ENCODE measurements at regions not wholly inside any gene's neighbourhood (a gene's known extent, or its start where the extent isn't known, plus 50 kb on each side); places are given as distances from the start of the nearest gene placed in this dataset.
"Not testable (repeated sequence)": the region's sequence is repeated elsewhere in the genome, so short reads cannot be mapped to it uniquely, and the experiment has no call there.

- H3K4me1 ChIP-seq (ENCODE audit: control insufficient read depth in 1 of 2, insufficient read depth in 2 of 2, low read length in 2 of 2); H3K27ac ChIP-seq (ENCODE audit: low read depth in 1 of 2, low read length in 2 of 2); H3K4me3 ChIP-seq (ENCODE audit: low read length in 2 of 2); intact Hi-C loops (cut with DNase I); H3K9me3 ChIP-seq (ENCODE audit: control insufficient read depth, low read length); H3K27me3 ChIP-seq (ENCODE audit: control insufficient read depth in 1 of 2, insufficient read depth in 2 of 2, low read length in 1 of 2); H3K36me3 ChIP-seq (ENCODE audit: control insufficient read depth in 1 of 2, insufficient read depth in 2 of 2, low read length in 1 of 2); DNase-seq: not testable (repeated sequence)
- WGBS, 2 donors, result 75 to 77% methylated on average over 5 of the region's 5 CpGs
- ATAC-seq (ENCODE audit: low FRiP score), result peak; percentile 19
These were observed 109.8 kb upstream of the VKORC1L1 start for GRCh38 chr7:65763114-65763513.

DNA sequence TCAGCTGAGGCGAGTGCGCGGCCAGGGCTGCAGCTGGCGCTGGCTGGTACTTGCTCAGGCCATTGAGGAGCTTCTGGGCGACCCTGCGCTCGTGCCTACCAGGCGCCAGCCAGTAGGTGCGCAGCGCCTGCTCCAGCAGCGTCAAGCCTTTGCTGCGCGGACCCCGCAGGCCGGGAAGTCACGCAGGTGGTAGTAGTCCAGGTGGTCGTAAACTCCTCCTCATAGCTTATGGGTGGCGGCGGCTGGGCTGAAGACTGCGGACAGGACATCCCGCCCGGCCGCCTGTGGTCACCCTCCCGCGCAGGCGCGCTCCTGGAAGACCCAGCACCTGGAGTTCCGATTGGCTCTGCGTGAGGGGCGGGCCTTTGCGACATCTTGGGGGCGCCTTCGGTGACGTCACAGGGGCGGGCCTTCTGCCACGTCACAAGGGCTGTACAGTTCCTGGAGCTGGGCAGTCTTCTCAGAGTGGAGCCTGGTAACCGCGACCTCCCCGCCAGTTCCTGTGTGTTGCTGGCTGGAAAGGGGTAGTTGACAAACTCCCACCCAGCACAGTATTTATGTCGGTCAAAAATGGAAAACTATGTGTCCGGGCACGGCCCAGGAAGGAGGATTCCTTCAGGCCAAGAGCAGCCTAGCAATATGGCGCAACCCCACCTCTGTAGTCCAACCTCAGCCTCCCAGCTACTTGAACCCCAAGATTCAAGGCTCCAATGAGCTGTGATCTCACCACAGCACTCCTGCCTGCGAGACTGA lies 102.2 kb upstream of the VKORC1L1 start:
- DNase-seq (peak; percentile 98), ATAC-seq (ENCODE audit: low FRiP score) (peak; percentile 99)
- peak overlapping the region in 1 of 2 donors; percentile 97 for H3K27ac ChIP-seq (ENCODE audit: low read depth in 1 of 2, low read length in 2 of 2)
- WGBS, 2 donors, result 3 to 5% methylated on average over 41 to 44 of the region's 44 CpGs
- H3K4me3 ChIP-seq (ENCODE audit: low read length in 2 of 2), result peak overlapping the region; percentile 37 to 39
- H3K4me1 ChIP-seq (ENCODE audit: control insufficient read depth in 1 of 2, insufficient read depth in 2 of 2, low read length in 2 of 2); H3K27me3 ChIP-seq (ENCODE audit: control insufficient read depth in 1 of 2, insufficient read depth in 2 of 2, low read length in 1 of 2); H3K36me3 ChIP-seq (ENCODE audit: control insufficient read depth in 1 of 2, insufficient read depth in 2 of 2, low read length in 1 of 2); intact Hi-C loops (cut with DNase I); H3K9me3 ChIP-seq (ENCODE audit: control insufficient read depth, low read length): not testable (repeated sequence)

GRCh38 chr7:65771226-65771569 lies 101.7 kb upstream of the VKORC1L1 start:
- H3K4me3 ChIP-seq (ENCODE audit: low read length in 2 of 2), result peak overlapping the region in 1 of 2 donors; percentile 39
- intact Hi-C loops (cut with DNase I); H3K4me1 ChIP-seq (ENCODE audit: control insufficient read depth in 1 of 2, insufficient read depth in 2 of 2, low read length in 2 of 2); DNase-seq; H3K36me3 ChIP-seq (ENCODE audit: control insufficient read depth in 1 of 2, insufficient read depth in 2 of 2, low read length in 1 of 2); H3K9me3 ChIP-seq (ENCODE audit: control insufficient read depth, low read length); H3K27me3 ChIP-seq (ENCODE audit: control insufficient read depth in 1 of 2, insufficient read depth in 2 of 2, low read length in 1 of 2): not testable (repeated sequence)
- ATAC-seq (ENCODE audit: low FRiP score), result peak; percentile 3
- peak overlapping the region in 1 of 2 donors; percentile 97 for H3K27ac ChIP-seq (ENCODE audit: low read depth in 1 of 2, low read length in 2 of 2)
- 94 to 96% methylated on average over 17 of the region's 17 CpGs for WGBS, 2 donors

GRCh38 chr7:65776677-65777076 lies 96.2 kb upstream of the VKORC1L1 start:
- H3K4me1 ChIP-seq (ENCODE audit: control insufficient read depth in 1 of 2, insufficient read depth in 2 of 2, low read length in 2 of 2); H3K9me3 ChIP-seq (ENCODE audit: control insufficient read depth, low read length); intact Hi-C loops (cut with DNase I); H3K4me3 ChIP-seq (ENCODE audit: low read length in 2 of 2); H3K27me3 ChIP-seq (ENCODE audit: control insufficient read depth in 1 of 2, insufficient read depth in 2 of 2, low read length in 1 of 2); DNase-seq; H3K36me3 ChIP-seq (ENCODE audit: control insufficient read depth in 1 of 2, insufficient read depth in 2 of 2, low read length in 1 of 2); ATAC-seq (ENCODE audit: low FRiP score); H3K27ac ChIP-seq (ENCODE audit: low read depth in 1 of 2, low read length in 2 of 2): not testable (repeated sequence)
- WGBS, 2 donors, result 72 to 75% methylated on average over 5 to 6 of the region's 6 CpGs

- H3K4me1 ChIP-seq (ENCODE audit: control insufficient read depth in 1 of 2, insufficient read depth in 2 of 2, low read length in 2 of 2); H3K36me3 ChIP-seq (ENCODE audit: control insufficient read depth in 1 of 2, insufficient read depth in 2 of 2, low read length in 1 of 2); intact Hi-C loops (cut with DNase I); H3K4me3 ChIP-seq (ENCODE audit: low read length in 2 of 2); H3K27ac ChIP-seq (ENCODE audit: low read depth in 1 of 2, low read length in 2 of 2); H3K9me3 ChIP-seq (ENCODE audit: control insufficient read depth, low read length); DNase-seq; ATAC-seq (ENCODE audit: low FRiP score); H3K27me3 ChIP-seq (ENCODE audit: control insufficient read depth in 1 of 2, insufficient read depth in 2 of 2, low read length in 1 of 2): not testable (repeated sequence)
- 93 to 95% methylated on average over 5 of the region's 5 CpGs for WGBS, 2 donors
These were observed 82.9 kb upstream of the VKORC1L1 start for GRCh38 chr7:65789943-65790342.

- H3K27me3 ChIP-seq (ENCODE audit: control insufficient read depth in 1 of 2, insufficient read depth in 2 of 2, low read length in 1 of 2); H3K4me3 ChIP-seq (ENCODE audit: low read length in 2 of 2); H3K4me1 ChIP-seq (ENCODE audit: control insufficient read depth in 1 of 2, insufficient read depth in 2 of 2, low read length in 2 of 2); H3K9me3 ChIP-seq (ENCODE audit: control insufficient read depth, low read length); DNase-seq; H3K36me3 ChIP-seq (ENCODE audit: control insufficient read depth in 1 of 2, insufficient read depth in 2 of 2, low read length in 1 of 2); H3K27ac ChIP-seq (ENCODE audit: low read depth in 1 of 2, low read length in 2 of 2); intact Hi-C loops (cut with DNase I); ATAC-seq (ENCODE audit: low FRiP score): not testable (repeated sequence)
- 27 to 44% methylated on average over 1 of the region's 1 CpG for WGBS, 2 donors
These were observed 81.1 kb upstream of the VKORC1L1 start for GRCh38 chr7:65791788-65792187.

GRCh38 chr7:65792726-65793125 lies 80.1 kb upstream of the VKORC1L1 start:
- H3K27ac ChIP-seq (ENCODE audit: low read depth in 1 of 2, low read length in 2 of 2); H3K9me3 ChIP-seq (ENCODE audit: control insufficient read depth, low read length); H3K4me1 ChIP-seq (ENCODE audit: control insufficient read depth in 1 of 2, insufficient read depth in 2 of 2, low read length in 2 of 2); H3K4me3 ChIP-seq (ENCODE audit: low read length in 2 of 2); H3K36me3 ChIP-seq (ENCODE audit: control insufficient read depth in 1 of 2, insufficient read depth in 2 of 2, low read length in 1 of 2); ATAC-seq (ENCODE audit: low FRiP score); H3K27me3 ChIP-seq (ENCODE audit: control insufficient read depth in 1 of 2, insufficient read depth in 2 of 2, low read length in 1 of 2); DNase-seq; intact Hi-C loops (cut with DNase I): not testable (repeated sequence)
- 91 to 92% methylated on average over 4 of the region's 4 CpGs for WGBS, 2 donors

GRCh38 chr7:65794671-65795391 lies 78.0 kb upstream of the VKORC1L1 start:
- H3K4me3 ChIP-seq (ENCODE audit: low read length in 2 of 2); DNase-seq; H3K36me3 ChIP-seq (ENCODE audit: control insufficient read depth in 1 of 2, insufficient read depth in 2 of 2, low read length in 1 of 2); intact Hi-C loops (cut with DNase I); H3K4me1 ChIP-seq (ENCODE audit: control insufficient read depth in 1 of 2, insufficient read depth in 2 of 2, low read length in 2 of 2); H3K9me3 ChIP-seq (ENCODE audit: control insufficient read depth, low read length); H3K27me3 ChIP-seq (ENCODE audit: control insufficient read depth in 1 of 2, insufficient read depth in 2 of 2, low read length in 1 of 2); ATAC-seq (ENCODE audit: low FRiP score); H3K27ac ChIP-seq (ENCODE audit: low read depth in 1 of 2, low read length in 2 of 2): not testable (repeated sequence)
- 64 to 72% methylated on average over 3 of the region's 3 CpGs for WGBS, 2 donors

GRCh38 chr7:65795392-65795716 lies 77.5 kb upstream of the VKORC1L1 start:
- H3K4me1 ChIP-seq (ENCODE audit: control insufficient read depth in 1 of 2, insufficient read depth in 2 of 2, low read length in 2 of 2); ATAC-seq (ENCODE audit: low FRiP score); H3K36me3 ChIP-seq (ENCODE audit: control insufficient read depth in 1 of 2, insufficient read depth in 2 of 2, low read length in 1 of 2); H3K9me3 ChIP-seq (ENCODE audit: control insufficient read depth, low read length); H3K27ac ChIP-seq (ENCODE audit: low read depth in 1 of 2, low read length in 2 of 2); H3K27me3 ChIP-seq (ENCODE audit: control insufficient read depth in 1 of 2, insufficient read depth in 2 of 2, low read length in 1 of 2); intact Hi-C loops (cut with DNase I); DNase-seq; H3K4me3 ChIP-seq (ENCODE audit: low read length in 2 of 2): not testable (repeated sequence)
- 82 to 89% methylated on average over 4 of the region's 4 CpGs for WGBS, 2 donors

All from aorta (tissue), 5 donors.